Gastroesophageal sphincter (tissue), 3 donors: ENCODE measurements at regions not wholly inside any gene's neighbourhood (a gene's known extent, or its start where the extent isn't known, plus 50 kb on each side); places are given as distances from the start of the nearest gene placed in this dataset.

ENCODE experiments used
- CTCF ChIP-seq, 4 experiments: fragments of 200-600 bp in 2 of 4; fragments of 450-650 bp in 2 of 4; sonication (generic) in 1 of 4; IDR thresholded peaks; one replicate each; pipeline ENCODE4 v1.5.1; 2017 to 2019; ENCODE audit warnings: antibody characterized with exemption in 4 of 4, mild to moderate bottlenecking in 2 of 4, moderate library complexity in 2 of 4
- EP300 ChIP-seq: sonication (generic); formaldehyde crosslinking; IDR thresholded peaks from one replicate; pipeline ENCODE4 v1.6.1; 2017; ENCODE audit warnings: antibody characterized with exemption, mild to moderate bottlenecking
- POLR2A ChIP-seq, 2 donors: fragments of 450-650 bp; IDR thresholded peaks; one replicate each; pipeline ENCODE4 v1.6.1; 2017; ENCODE audit warnings: antibody characterized with exemption in 2 of 2, mild to moderate bottlenecking in 2 of 2, moderate library complexity in 1 of 2
- POLR2AphosphoS5 ChIP-seq: sonication (generic); formaldehyde crosslinking; IDR thresholded peaks from one replicate; pipeline ENCODE4 v1.6.1; 2017; ENCODE audit warnings: antibody characterized with exemption

- TF ChIP-seq CTCF (IDR thresholded peaks at IDR 0.05), result no peak
- TF ChIP-seq POLR2AphosphoS5, result no peak
- no peak for TF ChIP-seq POLR2A (IDR thresholded peaks at IDR 0.05)
- TF ChIP-seq EP300, result no peak
Measured at GRCh38 chr2:153227981-153228380, 250.6 kb downstream of the RPRM start.
